NCI-H1417 treated with DMSO at 0.1 percent for 48 hours (cell line): ENCODE measurements at regions not wholly inside any gene's neighbourhood (a gene's known extent, or its start where the extent isn't known, plus 50 kb on each side); places are given as distances from the start of the nearest gene placed in this dataset.
A peak's percentile ranks its signal among the peaks of the same experiment; 100 is the strongest.

Source experiments
- DNase-seq: peaks from one replicate; lab custom pipeline; 2025; lab: John Stamatoyannopoulos, UW

GRCh38 chr16:73152386-73153125 lies 104.6 kb upstream of the ZFHX3 start:
- no peak for DNase-seq

- DNase-seq, result no peak
These were observed 104.0 kb upstream of the ZFHX3 start for GRCh38 chr16:73151941-73152340.

- no peak for DNase-seq
These were observed 103.3 kb upstream of the ZFHX3 start for GRCh38 chr16:73151225-73151624.

- DNase-seq, result no peak
These were observed 102.9 kb upstream of the ZFHX3 start for GRCh38 chr16:73150786-73151185.

- peak; percentile 56 for DNase-seq
These were observed 101.4 kb upstream of the ZFHX3 start for GRCh38 chr16:73149334-73149733.

- no peak for DNase-seq
These were observed 100.0 kb upstream of the ZFHX3 start for GRCh38 chr16:73147958-73148357.

GRCh38 chr16:73145166-73145880 lies 97.4 kb upstream of the ZFHX3 start:
- DNase-seq, result no peak

- DNase-seq, result no peak
These were observed 95.9 kb upstream of the ZFHX3 start for GRCh38 chr16:73143576-73144422.

- no peak for DNase-seq
These were observed 95.1 kb upstream of the ZFHX3 start for GRCh38 chr16:73143002-73143401.

GRCh38 chr16:73142053-73142854 lies 94.3 kb upstream of the ZFHX3 start:
- no peak for DNase-seq

- DNase-seq, result no peak
These were observed 93.0 kb upstream of the ZFHX3 start for GRCh38 chr16:73140929-73141328.

GRCh38 chr16:73131156-73131862 lies 83.4 kb upstream of the ZFHX3 start:
- no peak for DNase-seq

GRCh38 chr16:73129455-73129854 lies 81.5 kb upstream of the ZFHX3 start:
- no peak for DNase-seq

- DNase-seq, result no peak
These were observed 78.6 kb upstream of the ZFHX3 start for GRCh38 chr16:73126525-73126853.

- DNase-seq, result no peak
These were observed 78.1 kb upstream of the ZFHX3 start for GRCh38 chr16:73125850-73126524.

GRCh38 chr16:73124665-73125375 lies 76.9 kb upstream of the ZFHX3 start:
- DNase-seq, result no peak

- DNase-seq, result no peak
These were observed 76.2 kb upstream of the ZFHX3 start for GRCh38 chr16:73124097-73124652.

GRCh38 chr16:73122604-73123391 lies 74.9 kb upstream of the ZFHX3 start:
- DNase-seq, result no peak

- no peak for DNase-seq
These were observed 68.6 kb upstream of the ZFHX3 start for GRCh38 chr16:73116576-73116975.
